ENCODE measurements at regions not wholly inside any gene's neighbourhood (a gene's known extent, or its start where the extent isn't known, plus 50 kb on each side); places are given as distances from the start of the nearest gene placed in this dataset.
"Not testable (repeated sequence)": the region's sequence is repeated elsewhere in the genome, so short reads cannot be mapped to it uniquely, and the experiment has no call there.

- DNase-seq (ENCODE audit: low read depth in 2 of 2) = no peak
Measured at GRCh38 chr2:175686002-175686401, 316.1 kb downstream of the LNPK start.

- no peak for DNase-seq (ENCODE audit: low read depth in 2 of 2)
Measured at GRCh38 chr2:175684466-175684865, 317.6 kb downstream of the LNPK start.

- no peak for DNase-seq (ENCODE audit: low read depth in 2 of 2)
Measured at GRCh38 chr2:175679728-175680127, 322.3 kb downstream of the LNPK start.

GRCh38 chr2:175679231-175679630 is 322.8 kb downstream of the LNPK start:
- no peak for DNase-seq (ENCODE audit: low read depth in 2 of 2)

GRCh38 chr2:175677880-175678279 is 324.2 kb downstream of the LNPK start:
- DNase-seq (ENCODE audit: low read depth in 2 of 2) = no peak

- no peak for DNase-seq (ENCODE audit: low read depth in 2 of 2)
Measured at GRCh38 chr2:175676813-175677212, 325.3 kb downstream of the LNPK start.

GRCh38 chr2:175668804-175669203 is 333.3 kb downstream of the LNPK start:
- DNase-seq (ENCODE audit: low read depth in 2 of 2) = not testable (repeated sequence)

- DNase-seq (ENCODE audit: low read depth in 2 of 2) = no peak
Measured at GRCh38 chr2:175662335-175662734, 339.7 kb downstream of the LNPK start.

GRCh38 chr2:175648577-175649063 is 353.4 kb downstream of the LNPK start:
- DNase-seq (ENCODE audit: low read depth in 2 of 2) = no peak

GRCh38 chr2:175647058-175647457 is 355.0 kb downstream of the LNPK start:
- DNase-seq (ENCODE audit: low read depth in 2 of 2) = no peak

- no peak for DNase-seq (ENCODE audit: low read depth in 2 of 2)
Measured at GRCh38 chr2:175640655-175641054, 361.4 kb downstream of the LNPK start.

- no peak for DNase-seq (ENCODE audit: low read depth in 2 of 2)
Measured at GRCh38 chr2:175633227-175633626, 368.8 kb downstream of the LNPK start.

GRCh38 chr2:175631245-175631623 is 370.8 kb downstream of the LNPK start:
- DNase-seq (ENCODE audit: low read depth in 2 of 2) = peak in 1 of 2 experiments; percentile 18

GRCh38 chr2:175630280-175631244 is 371.5 kb downstream of the LNPK start:
- no peak for DNase-seq (ENCODE audit: low read depth in 2 of 2)

GRCh38 chr2:175628243-175628642 is 373.8 kb downstream of the LNPK start:
- DNase-seq (ENCODE audit: low read depth in 2 of 2) = no peak

- no peak for DNase-seq (ENCODE audit: low read depth in 2 of 2)
Measured at GRCh38 chr2:175627405-175627804, 374.7 kb downstream of the LNPK start.

- DNase-seq (ENCODE audit: low read depth in 2 of 2) = no peak
Measured at GRCh38 chr2:175626796-175627195, 375.3 kb downstream of the LNPK start.

GRCh38 chr2:175624785-175625184 is 377.3 kb downstream of the LNPK start:
- DNase-seq (ENCODE audit: low read depth in 2 of 2) = no peak

- DNase-seq (ENCODE audit: low read depth in 2 of 2) = no peak
Measured at GRCh38 chr2:175624211-175624761, 377.8 kb downstream of the LNPK start.

GRCh38 chr2:175621821-175622220 is 380.2 kb downstream of the LNPK start:
- DNase-seq (ENCODE audit: low read depth in 2 of 2) = no peak

GRCh38 chr2:175620106-175620505 is 382.0 kb downstream of the LNPK start:
- no peak for DNase-seq (ENCODE audit: low read depth in 2 of 2)

- DNase-seq (ENCODE audit: low read depth in 2 of 2) = no peak
Measured at GRCh38 chr2:175619179-175620045, 382.7 kb downstream of the LNPK start.

Measured in fibroblast of skin of left biceps (primary cell).